Skeletal muscle tissue (tissue), 3 donors: ENCODE measurements at regions not wholly inside any gene's neighbourhood (a gene's known extent, or its start where the extent isn't known, plus 50 kb on each side); places are given as distances from the start of the nearest gene placed in this dataset.

Experiments
- H3K27ac ChIP-seq: one replicate; pipeline ENCODE4 v1.7.0; 2013; ENCODE audit warnings: mild to moderate bottlenecking, low read depth, low read length, inconsistent platforms
- H3K27me3 ChIP-seq, 3 donors: one replicate each; pipeline ENCODE4 v1.7.0; 2013; ENCODE audit warnings: low read length in 3 of 3; ENCODE audit not compliant: control insufficient read depth in 3 of 3, insufficient read depth in 3 of 3
- H3K36me3 ChIP-seq, 3 donors: one replicate each; pipeline ENCODE4 v1.7.0; 2013; ENCODE audit warnings: low read length in 3 of 3; ENCODE audit not compliant: control insufficient read depth in 3 of 3, insufficient read depth in 3 of 3
- H3K4me1 ChIP-seq, 3 donors: one replicate each; pipeline ENCODE4 v1.7.0; 2013; ENCODE audit warnings: low read length in 3 of 3, mild to moderate bottlenecking in 3 of 3; ENCODE audit not compliant: control insufficient read depth in 3 of 3, insufficient read depth in 3 of 3
- H3K4me3 ChIP-seq, 3 donors: one replicate each; pipeline ENCODE4 v1.7.0; 2013; ENCODE audit warnings: low read length in 3 of 3
- H3K9ac ChIP-seq, 3 donors: one replicate each; pipeline ENCODE4 v1.7.0; 2013; ENCODE audit warnings: low read length in 3 of 3, mild to moderate bottlenecking in 3 of 3, moderate library complexity in 2 of 3, low read depth in 1 of 3
- H3K9me3 ChIP-seq, 3 donors: one replicate each; pipeline ENCODE4 v1.7.0; 2013; ENCODE audit warnings: low read length in 3 of 3; ENCODE audit not compliant: control insufficient read depth in 3 of 3
- donor health status: Osteomylitis.

- Histone ChIP-seq H3K27me3 (no peaks in the 10 kb centered on the region), H3K4me1 (no peaks in the 10 kb centered on the region), H3K9ac (no peak overlapping the region), H3K9me3 (no peaks in the 10 kb centered on the region), H3K36me3 (no peaks in the 10 kb centered on the region), H3K4me3 (no peak overlapping the region), H3K27ac (no peak overlapping the region)
Observed at GRCh38 chr9:1514776-1515363, 464.7 kb downstream of the DMRT2 start.

- Histone ChIP-seq H3K4me1 (no peaks in the 10 kb centered on the region), H3K9me3 (no peaks in the 10 kb centered on the region), H3K27me3 (no peaks in the 10 kb centered on the region), H3K9ac (no peak overlapping the region), H3K27ac (no peak overlapping the region), H3K4me3 (no peak overlapping the region), H3K36me3 (no peaks in the 10 kb centered on the region)
Observed at GRCh38 chr9:1515557-1515956, 465.4 kb downstream of the DMRT2 start.

- Histone ChIP-seq H3K9ac (no peak overlapping the region), H3K27ac (no peak overlapping the region), H3K4me1 (no peaks in the 10 kb centered on the region), H3K4me3 (no peak overlapping the region), H3K27me3 (no peaks in the 10 kb centered on the region), H3K36me3 (no peaks in the 10 kb centered on the region), H3K9me3 (no peaks in the 10 kb centered on the region)
Observed at GRCh38 chr9:1521547-1521946, 471.4 kb downstream of the DMRT2 start.

GRCh38 chr9:1522219-1522767 is 472.1 kb downstream of the DMRT2 start:
- Histone ChIP-seq H3K27ac (no peak overlapping the region), H3K4me3 (no peak overlapping the region), H3K36me3 (no peaks in the 10 kb centered on the region), H3K4me1 (no peaks in the 10 kb centered on the region), H3K9me3 (no peaks in the 10 kb centered on the region), H3K27me3 (no peaks in the 10 kb centered on the region), H3K9ac (no peak overlapping the region)

- no peaks in the 10 kb centered on the region for H3K9me3 ChIP-seq
- H3K9ac ChIP-seq = no peak overlapping the region
- H3K4me1 ChIP-seq = no peaks in the 10 kb centered on the region
- no peak overlapping the region for H3K4me3 ChIP-seq
- no peak overlapping the region for H3K27ac ChIP-seq
- H3K36me3 ChIP-seq = no peaks in the 10 kb centered on the region
- H3K27me3 ChIP-seq = no peaks in the 10 kb centered on the region
Observed at GRCh38 chr9:1528456-1528855, 478.3 kb downstream of the DMRT2 start.

GRCh38 chr9:1530696-1531095 is 480.5 kb downstream of the DMRT2 start:
- Histone ChIP-seq H3K36me3 (no peaks in the 10 kb centered on the region), H3K9me3 (no peaks in the 10 kb centered on the region), H3K4me3 (no peak overlapping the region), H3K9ac (no peak overlapping the region), H3K27ac (no peak overlapping the region), H3K27me3 (no peaks in the 10 kb centered on the region), H3K4me1 (no peaks in the 10 kb centered on the region)

- Histone ChIP-seq H3K9me3 (no peaks in the 10 kb centered on the region), H3K27ac (no peak overlapping the region), H3K9ac (no peak overlapping the region), H3K27me3 (no peaks in the 10 kb centered on the region), H3K36me3 (no peaks in the 10 kb centered on the region), H3K4me1 (no peaks in the 10 kb centered on the region), H3K4me3 (no peak overlapping the region)
Observed at GRCh38 chr9:1531424-1531823, 481.3 kb downstream of the DMRT2 start.

- H3K27me3 ChIP-seq = no peaks in the 10 kb centered on the region
- H3K4me3 ChIP-seq = no peak overlapping the region
- no peak overlapping the region for H3K27ac ChIP-seq
- no peaks in the 10 kb centered on the region for H3K4me1 ChIP-seq
- H3K9me3 ChIP-seq = no peaks in the 10 kb centered on the region
- no peaks in the 10 kb centered on the region for H3K36me3 ChIP-seq
- no peak overlapping the region for H3K9ac ChIP-seq
Observed at GRCh38 chr9:1532171-1532570, 482.0 kb downstream of the DMRT2 start.

- Histone ChIP-seq H3K4me3 (no peak overlapping the region), H3K36me3 (no peaks in the 10 kb centered on the region), H3K4me1 (no peaks in the 10 kb centered on the region), H3K9ac (no peak overlapping the region), H3K27me3 (no peaks in the 10 kb centered on the region), H3K9me3 (no peaks in the 10 kb centered on the region), H3K27ac (no peak overlapping the region)
Observed at GRCh38 chr9:1535051-1535450, 480.1 kb upstream of the SMARCA2 start.

GRCh38 chr9:1535599-1535998 is 479.5 kb upstream of the SMARCA2 start:
- H3K4me3 ChIP-seq = no peak overlapping the region
- no peak overlapping the region for H3K27ac ChIP-seq
- no peak overlapping the region for H3K9ac ChIP-seq
- no peaks in the 10 kb centered on the region for H3K4me1 ChIP-seq
- H3K9me3 ChIP-seq = no peaks in the 10 kb centered on the region
- no peaks in the 10 kb centered on the region for H3K36me3 ChIP-seq
- no peaks in the 10 kb centered on the region for H3K27me3 ChIP-seq
